Ishikawa (cell line): ENCODE measurements at regions not wholly inside any gene's neighbourhood (a gene's known extent, or its start where the extent isn't known, plus 50 kb on each side); places are given as distances from the start of the nearest gene placed in this dataset.

ENCODE experiments used
- CEBPB ChIP-seq: IDR thresholded peaks from 2 replicates; pipeline ENCODE4 v1.6.1; 2012
- CREB1 ChIP-seq: IDR thresholded peaks from 2 replicates; pipeline ENCODE4 v1.6.1; 2012; ENCODE audit warnings: low read depth
- EGR1 ChIP-seq: IDR thresholded peaks from 2 replicates; pipeline ENCODE4 v1.6.1; 2012
- EP300 ChIP-seq: IDR thresholded peaks from 2 replicates; pipeline ENCODE4 v1.6.1; 2012; ENCODE audit warnings: borderline replicate concordance
- FOXM1 ChIP-seq: IDR thresholded peaks from 2 replicates; pipeline ENCODE4 v1.6.1; 2012; ENCODE audit warnings: low read depth, borderline replicate concordance
- NFIC ChIP-seq: IDR thresholded peaks from 2 replicates; pipeline ENCODE4 v1.6.1; 2012
- RAD21 ChIP-seq: IDR thresholded peaks from 2 replicates; pipeline ENCODE4 v1.6.1; 2012; ENCODE audit warnings: low read depth
- TAF1 ChIP-seq: IDR thresholded peaks from 2 replicates; pipeline ENCODE4 v1.6.1; 2012; ENCODE audit warnings: low read depth, mild to moderate bottlenecking
- TCF12 ChIP-seq: IDR thresholded peaks from 2 replicates; pipeline ENCODE4 v1.6.1; 2012; ENCODE audit warnings: low read depth
- TEAD4 ChIP-seq: IDR thresholded peaks from 2 replicates; pipeline ENCODE4 v1.6.1; 2012
- YY1 ChIP-seq: IDR thresholded peaks from 2 replicates; pipeline ENCODE4 v1.6.1; 2012; ENCODE audit warnings: low read depth
- ZBTB7A ChIP-seq: IDR thresholded peaks from 2 replicates; pipeline ENCODE4 v1.6.1; 2012; ENCODE audit warnings: low read depth
- TF ChIP-seq, protein P1 (sequence below): IDR thresholded peaks from 2 replicates; pipeline ENCODE4 v1.6.1; 2012
- TF ChIP-seq, protein P2 (sequence below): IDR thresholded peaks from 2 replicates; pipeline ENCODE4 v1.6.1; 2012; ENCODE audit warnings: low read depth, mild to moderate bottlenecking

DNA sequence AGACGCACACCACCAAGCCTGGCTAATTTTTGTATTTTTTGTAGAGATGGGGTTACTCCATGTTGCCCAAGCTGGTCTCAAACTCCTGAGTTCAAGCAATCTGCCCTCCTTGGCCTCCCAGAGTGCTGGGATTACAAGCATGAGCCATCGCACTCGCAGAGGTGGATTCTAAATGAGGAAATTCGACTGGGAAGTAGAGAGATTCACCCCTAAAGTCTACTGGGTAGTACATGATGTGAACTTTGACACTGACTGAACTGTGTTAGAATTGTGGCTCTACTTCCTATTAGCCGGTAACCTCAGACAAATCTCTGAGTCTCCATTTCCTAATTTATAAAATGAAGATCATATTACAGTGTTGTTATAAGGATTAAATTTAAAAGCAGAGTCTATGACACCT is 276.0 kb upstream of the NR5A2 start:
- TF ChIP-seq, protein P1, sequence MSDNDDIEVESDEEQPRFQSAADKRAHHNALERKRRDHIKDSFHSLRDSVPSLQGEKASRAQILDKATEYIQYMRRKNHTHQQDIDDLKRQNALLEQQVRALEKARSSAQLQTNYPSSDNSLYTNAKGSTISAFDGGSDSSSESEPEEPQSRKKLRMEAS = no peak
- TF ChIP-seq ZBTB7A (no peak), TCF12 (no peak), CEBPB (no peak), NFIC (no peak), TAF1 (no peak), FOXM1 (no peak), CREB1 (no peak), EP300 (no peak), YY1 (no peak), EGR1 (no peak), RAD21 (no peak), TEAD4 (no peak)
- TF ChIP-seq, protein P2, sequence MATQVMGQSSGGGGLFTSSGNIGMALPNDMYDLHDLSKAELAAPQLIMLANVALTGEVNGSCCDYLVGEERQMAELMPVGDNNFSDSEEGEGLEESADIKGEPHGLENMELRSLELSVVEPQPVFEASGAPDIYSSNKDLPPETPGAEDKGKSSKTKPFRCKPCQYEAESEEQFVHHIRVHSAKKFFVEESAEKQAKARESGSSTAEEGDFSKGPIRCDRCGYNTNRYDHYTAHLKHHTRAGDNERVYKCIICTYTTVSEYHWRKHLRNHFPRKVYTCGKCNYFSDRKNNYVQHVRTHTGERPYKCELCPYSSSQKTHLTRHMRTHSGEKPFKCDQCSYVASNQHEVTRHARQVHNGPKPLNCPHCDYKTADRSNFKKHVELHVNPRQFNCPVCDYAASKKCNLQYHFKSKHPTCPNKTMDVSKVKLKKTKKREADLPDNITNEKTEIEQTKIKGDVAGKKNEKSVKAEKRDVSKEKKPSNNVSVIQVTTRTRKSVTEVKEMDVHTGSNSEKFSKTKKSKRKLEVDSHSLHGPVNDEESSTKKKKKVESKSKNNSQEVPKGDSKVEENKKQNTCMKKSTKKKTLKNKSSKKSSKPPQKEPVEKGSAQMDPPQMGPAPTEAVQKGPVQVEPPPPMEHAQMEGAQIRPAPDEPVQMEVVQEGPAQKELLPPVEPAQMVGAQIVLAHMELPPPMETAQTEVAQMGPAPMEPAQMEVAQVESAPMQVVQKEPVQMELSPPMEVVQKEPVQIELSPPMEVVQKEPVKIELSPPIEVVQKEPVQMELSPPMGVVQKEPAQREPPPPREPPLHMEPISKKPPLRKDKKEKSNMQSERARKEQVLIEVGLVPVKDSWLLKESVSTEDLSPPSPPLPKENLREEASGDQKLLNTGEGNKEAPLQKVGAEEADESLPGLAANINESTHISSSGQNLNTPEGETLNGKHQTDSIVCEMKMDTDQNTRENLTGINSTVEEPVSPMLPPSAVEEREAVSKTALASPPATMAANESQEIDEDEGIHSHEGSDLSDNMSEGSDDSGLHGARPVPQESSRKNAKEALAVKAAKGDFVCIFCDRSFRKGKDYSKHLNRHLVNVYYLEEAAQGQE = no peak
